GM12873 (cell line): ENCODE measurements at regions not wholly inside any gene's neighbourhood (a gene's known extent, or its start where the extent isn't known, plus 50 kb on each side); places are given as distances from the start of the nearest gene placed in this dataset.

ENCODE experiments used
- CTCF ChIP-seq: IDR thresholded peaks from 2 replicates; pipeline ENCODE4 v1.5.1; 2012; ENCODE audit warnings: low read depth, mild to moderate bottlenecking, moderate library complexity, low read length, control low read depth; ENCODE audit not compliant: insufficient read depth; ENCODE audit errors: missing control alignments

- TF ChIP-seq CTCF: no peak
These were observed 358.9 kb downstream of the ZEB2 start for GRCh38 chr2:144161061-144161460.

- TF ChIP-seq CTCF: no peak
These were observed 360.7 kb downstream of the ZEB2 start for GRCh38 chr2:144159240-144159639.

- TF ChIP-seq CTCF: no peak
These were observed 361.8 kb downstream of the ZEB2 start for GRCh38 chr2:144158096-144158495.

GRCh38 chr2:144156736-144157640 is 362.9 kb downstream of the ZEB2 start:
- no peak for TF ChIP-seq CTCF

- no peak for TF ChIP-seq CTCF
These were observed 365.7 kb downstream of the ZEB2 start for GRCh38 chr2:144154205-144154604.

GRCh38 chr2:144152817-144153271 is 367.1 kb downstream of the ZEB2 start:
- no peak for TF ChIP-seq CTCF

GRCh38 chr2:144151851-144152250 is 368.1 kb downstream of the ZEB2 start:
- TF ChIP-seq CTCF: no peak
